ENCODE measurements at regions not wholly inside any gene's neighbourhood (a gene's known extent, or its start where the extent isn't known, plus 50 kb on each side); places are given as distances from the start of the nearest gene placed in this dataset.

GRCh38 chr1:106798991-106799390 lies 257.5 kb upstream of the PRMT6 start:
- no peak for TF ChIP-seq POLR2A (IDR thresholded peaks at IDR 0.05)
- TF ChIP-seq CTCF (IDR thresholded peaks at IDR 0.05) = no peak
